OCI-LY3 (cell line): ENCODE measurements at regions not wholly inside any gene's neighbourhood (a gene's known extent, or its start where the extent isn't known, plus 50 kb on each side); places are given as distances from the start of the nearest gene placed in this dataset.

Experiments
- CTCF ChIP-seq: fragments of 200-600, 300-600 bp; sonication (generic); IDR thresholded peaks from 2 replicates; pipeline ENCODE4 v1.5.1; 2014; ENCODE audit warnings: antibody characterized with exemption, low read length, low read depth
- EZH2phosphoT487 ChIP-seq: fragments of 200-600 bp; shearing (Covaris generic); IDR thresholded peaks from 2 replicates; pipeline ENCODE4 v1.6.1; 2018; ENCODE audit warnings: antibody characterized with exemption, mixed run types, low read depth

- TF ChIP-seq CTCF (no peak), EZH2phosphoT487 (no peak)
Observed at GRCh38 chr10:53230651-53231050, 458.1 kb upstream of the MBL2 start.
